ENCODE measurements at regions not wholly inside any gene's neighbourhood (a gene's known extent, or its start where the extent isn't known, plus 50 kb on each side); places are given as distances from the start of the nearest gene placed in this dataset.
"Not testable (repeated sequence)": the region's sequence is repeated elsewhere in the genome, so short reads cannot be mapped to it uniquely, and the experiment has no call there.

GRCh38 chr12:86445356-86445755 is 189.2 kb upstream of the MGAT4C start:
- DNase-seq (ENCODE audit: low read depth in 2 of 2), result no peak

- DNase-seq (ENCODE audit: low read depth in 2 of 2), result no peak
Measured at GRCh38 chr12:86435053-86435452, 178.9 kb upstream of the MGAT4C start.

- no peak for DNase-seq (ENCODE audit: low read depth in 2 of 2)
Measured at GRCh38 chr12:86429824-86430223, 173.6 kb upstream of the MGAT4C start.

- no peak for DNase-seq (ENCODE audit: low read depth in 2 of 2)
Measured at GRCh38 chr12:86421333-86421732, 165.1 kb upstream of the MGAT4C start.

- DNase-seq (ENCODE audit: low read depth in 2 of 2), result no peak
Measured at GRCh38 chr12:86414201-86414600, 158.0 kb upstream of the MGAT4C start.

- DNase-seq (ENCODE audit: low read depth in 2 of 2), result no peak
Measured at GRCh38 chr12:86411710-86412109, 155.5 kb upstream of the MGAT4C start.

GRCh38 chr12:86407620-86408208 is 151.5 kb upstream of the MGAT4C start:
- DNase-seq (ENCODE audit: low read depth in 2 of 2), result no peak

GRCh38 chr12:86389949-86390348 is 133.8 kb upstream of the MGAT4C start:
- no peak for DNase-seq (ENCODE audit: low read depth in 2 of 2)

GRCh38 chr12:86387591-86388145 is 131.5 kb upstream of the MGAT4C start:
- no peak for DNase-seq (ENCODE audit: low read depth in 2 of 2)

- DNase-seq (ENCODE audit: low read depth in 2 of 2), result not testable (repeated sequence)
Measured at GRCh38 chr12:86383759-86384158, 127.6 kb upstream of the MGAT4C start.

- DNase-seq (ENCODE audit: low read depth in 2 of 2), result no peak
Measured at GRCh38 chr12:86379337-86379736, 123.1 kb upstream of the MGAT4C start.

GRCh38 chr12:86376052-86376451 is 119.9 kb upstream of the MGAT4C start:
- no peak for DNase-seq (ENCODE audit: low read depth in 2 of 2)

GRCh38 chr12:86373813-86374212 is 117.6 kb upstream of the MGAT4C start:
- DNase-seq (ENCODE audit: low read depth in 2 of 2), result no peak

- DNase-seq (ENCODE audit: low read depth in 2 of 2), result no peak
Measured at GRCh38 chr12:86367137-86367536, 110.9 kb upstream of the MGAT4C start.

GRCh38 chr12:86349196-86349595 is 93.0 kb upstream of the MGAT4C start:
- no peak for DNase-seq (ENCODE audit: low read depth in 2 of 2)

GRCh38 chr12:86333955-86334522 is 77.8 kb upstream of the MGAT4C start:
- no peak for DNase-seq (ENCODE audit: low read depth in 2 of 2)

GRCh38 chr12:86331457-86331856 is 75.3 kb upstream of the MGAT4C start:
- DNase-seq (ENCODE audit: low read depth in 2 of 2), result no peak

GRCh38 chr12:86331012-86331411 is 74.8 kb upstream of the MGAT4C start:
- DNase-seq (ENCODE audit: low read depth in 2 of 2), result no peak

- DNase-seq (ENCODE audit: low read depth in 2 of 2), result no peak
Measured at GRCh38 chr12:86312232-86312631, 56.0 kb upstream of the MGAT4C start.
